Breast epithelium (tissue), 3 donors: ENCODE measurements at regions not wholly inside any gene's neighbourhood (a gene's known extent, or its start where the extent isn't known, plus 50 kb on each side); places are given as distances from the start of the nearest gene placed in this dataset.

ENCODE experiments used
- CTCF ChIP-seq, 3 donors: fragments of 450-650 bp; IDR thresholded peaks; one replicate each; pipeline ENCODE4 v1.5.1; 2016 to 2017; ENCODE audit warnings: antibody characterized with exemption in 3 of 3, mild to moderate bottlenecking in 3 of 3, moderate library complexity in 3 of 3
- POLR2A ChIP-seq: fragments of 450-650 bp; IDR thresholded peaks from one replicate; pipeline ENCODE4 v1.6.1; 2016; ENCODE audit warnings: antibody characterized with exemption, mild to moderate bottlenecking, moderate library complexity

GRCh38 chr5:92809855-92810465 lies 771.1 kb downstream of the NR2F1-AS1 start:
- TF ChIP-seq POLR2A (no peak), CTCF (IDR thresholded peaks at IDR 0.05) (no peak)
